Neural progenitor cell (in vitro differentiated cells): ENCODE measurements at regions not wholly inside any gene's neighbourhood (a gene's known extent, or its start where the extent isn't known, plus 50 kb on each side); places are given as distances from the start of the nearest gene placed in this dataset.

Experiments
- CTCF ChIP-seq: fragments of 200-600 bp; sonication (generic); IDR thresholded peaks from 2 replicates; pipeline ENCODE4 v1.5.1; 2017; ENCODE audit warnings: antibody characterized with exemption, mild to moderate bottlenecking
- EZH2 ChIP-seq: fragments of 200-600 bp; sonication (generic); IDR thresholded peaks from 2 replicates; pipeline ENCODE4 v1.6.1; 2017; ENCODE audit warnings: antibody characterized with exemption, mild to moderate bottlenecking, moderate library complexity
- EZH2phosphoT487 ChIP-seq: fragments of 200-600 bp; sonication (generic); IDR thresholded peaks from 2 replicates; pipeline ENCODE4 v1.6.1; 2017; ENCODE audit warnings: antibody characterized with exemption

GRCh38 chr6:22091424-22091948 is 205.3 kb downstream of the PRL start:
- TF ChIP-seq CTCF = no peak
- TF ChIP-seq EZH2 = no peak
- no peak for TF ChIP-seq EZH2phosphoT487
